Activated B cell treated with CpG ODN at 0.5 μM for 24 hours (primary cell): ENCODE measurements at regions not wholly inside any gene's neighbourhood (a gene's known extent, or its start where the extent isn't known, plus 50 kb on each side); places are given as distances from the start of the nearest gene placed in this dataset.

Experiments used
- ATAC-seq: fragments of 200-7000 bp; cut with Tn5 transposase; one replicate; pipeline ENCODE4 v1.10.0; 2021; ENCODE audit warnings: low read depth, mild to moderate bottlenecking, moderate library complexity
- CTCF ChIA-PET: fragments of 350-600 bp; sonication (Branson Sonifier 250); formaldehyde crosslinking; loops from one replicate; lab custom pipeline; 2021; ENCODE audit warnings: antibody characterized with exemption; lab: Charles Lee
- POLR2A ChIA-PET: fragments of 350-600 bp; sonication (Branson Sonifier 250); formaldehyde crosslinking; loops from one replicate; lab custom pipeline; 2021; ENCODE audit warnings: antibody characterized with exemption; lab: Charles Lee
- DNase-seq: peaks from one replicate; pipeline ENCODE4 v3.0.0; 2022
- H3K27ac Mint-ChIP-seq: one replicate; pipeline ENCODE4 v1.8.0; 2020; ENCODE audit warnings: mixed read lengths
- H3K27me3 Mint-ChIP-seq: one replicate; pipeline ENCODE4 v1.8.0; 2021; ENCODE audit warnings: mixed read lengths
- H3K36me3 Mint-ChIP-seq: one replicate; pipeline ENCODE4 v1.8.0; 2021; ENCODE audit warnings: low read depth, mixed read lengths
- H3K4me1 Mint-ChIP-seq: one replicate; pipeline ENCODE4 v1.8.0; 2021; ENCODE audit warnings: mixed read lengths
- H3K4me3 Mint-ChIP-seq: one replicate; pipeline ENCODE4 v1.8.0; 2020; ENCODE audit warnings: mild to moderate bottlenecking, mixed read lengths
- H3K9me3 Mint-ChIP-seq: one replicate; pipeline ENCODE4 v1.8.0; 2020; ENCODE audit warnings: mixed read lengths
- intact Hi-C: fragments of 100-400 bp; cut with micrococcal nuclease; formaldehyde crosslinking; loops from one replicate; pipeline ENCODE4 v1.15.1; 2024
- TF ChIP-seq, protein P1 (sequence below): fragments of 200-600 bp; IDR thresholded peaks from one replicate; pipeline ENCODE4 v1.8.0; 2022; ENCODE audit warnings: antibody characterized with exemption, mild to moderate bottlenecking

DNA sequence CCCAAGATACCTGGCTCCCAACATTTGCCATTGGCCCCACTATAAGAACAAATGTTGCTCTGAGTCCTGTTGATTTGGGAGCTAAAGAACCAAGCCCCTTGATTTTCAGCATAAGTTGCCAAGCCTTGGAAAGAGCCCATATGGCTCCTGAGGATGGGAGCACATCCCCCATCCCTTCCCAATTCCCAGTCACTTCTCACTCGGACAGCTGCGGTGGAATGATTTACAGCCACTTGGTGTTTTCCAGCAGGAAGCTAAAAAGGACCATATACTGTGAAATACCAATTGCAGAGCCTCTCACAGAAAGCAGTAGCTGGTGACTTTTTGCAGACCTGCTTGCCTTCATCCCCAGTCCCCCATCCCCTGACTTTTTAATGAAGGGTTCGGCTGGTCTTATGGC lies 524.6 kb downstream of the GRIN2A start:
- Mint-ChIP-seq H3K4me1 (no peaks in the 10 kb centered on the region), H3K4me3 (no peak overlapping the region), H3K27me3 (peaks cover 3% of the 10 kb centered on the region), H3K9me3 (no peaks in the 10 kb centered on the region), H3K36me3 (no peaks in the 10 kb centered on the region), H3K27ac (no peak overlapping the region)
- TF ChIP-seq, protein P1, sequence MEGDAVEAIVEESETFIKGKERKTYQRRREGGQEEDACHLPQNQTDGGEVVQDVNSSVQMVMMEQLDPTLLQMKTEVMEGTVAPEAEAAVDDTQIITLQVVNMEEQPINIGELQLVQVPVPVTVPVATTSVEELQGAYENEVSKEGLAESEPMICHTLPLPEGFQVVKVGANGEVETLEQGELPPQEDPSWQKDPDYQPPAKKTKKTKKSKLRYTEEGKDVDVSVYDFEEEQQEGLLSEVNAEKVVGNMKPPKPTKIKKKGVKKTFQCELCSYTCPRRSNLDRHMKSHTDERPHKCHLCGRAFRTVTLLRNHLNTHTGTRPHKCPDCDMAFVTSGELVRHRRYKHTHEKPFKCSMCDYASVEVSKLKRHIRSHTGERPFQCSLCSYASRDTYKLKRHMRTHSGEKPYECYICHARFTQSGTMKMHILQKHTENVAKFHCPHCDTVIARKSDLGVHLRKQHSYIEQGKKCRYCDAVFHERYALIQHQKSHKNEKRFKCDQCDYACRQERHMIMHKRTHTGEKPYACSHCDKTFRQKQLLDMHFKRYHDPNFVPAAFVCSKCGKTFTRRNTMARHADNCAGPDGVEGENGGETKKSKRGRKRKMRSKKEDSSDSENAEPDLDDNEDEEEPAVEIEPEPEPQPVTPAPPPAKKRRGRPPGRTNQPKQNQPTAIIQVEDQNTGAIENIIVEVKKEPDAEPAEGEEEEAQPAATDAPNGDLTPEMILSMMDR, result no peak
- ChIA-PET CTCF (no interaction called here), POLR2A (no interaction called here)
- no peak for DNase-seq
- intact Hi-C loops, result no loop called here
- ATAC-seq, result no peak

DNA sequence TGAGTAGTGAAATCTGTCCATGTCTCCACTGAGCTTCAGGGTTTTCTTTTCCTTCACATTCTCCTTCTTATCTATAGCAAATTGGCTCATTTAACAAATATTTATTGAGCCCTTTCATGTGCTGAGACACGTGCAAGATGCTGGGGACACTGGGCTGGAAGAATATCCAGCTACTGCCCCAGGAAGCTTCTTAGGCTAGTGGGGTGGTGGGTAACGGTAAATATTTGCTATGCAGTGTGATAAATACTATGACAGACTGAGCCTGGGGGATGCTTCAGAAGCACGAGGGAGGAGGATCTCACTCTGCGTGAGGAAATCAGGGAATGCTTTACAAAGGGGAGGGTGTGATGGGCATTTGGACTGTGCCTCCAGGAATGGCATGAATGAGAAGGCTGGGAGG lies 524.1 kb downstream of the GRIN2A start:
- Mint-ChIP-seq H3K27ac (no peak overlapping the region), H3K27me3 (peaks cover 3% of the 10 kb centered on the region), H3K9me3 (no peaks in the 10 kb centered on the region), H3K4me1 (no peaks in the 10 kb centered on the region), H3K4me3 (no peak overlapping the region), H3K36me3 (no peaks in the 10 kb centered on the region)
- intact Hi-C loops, result no loop called here
- TF ChIP-seq, protein P1, result no peak
- DNase-seq (no peak), ATAC-seq (no peak)
- ChIA-PET CTCF (no interaction called here), POLR2A (no interaction called here)

DNA sequence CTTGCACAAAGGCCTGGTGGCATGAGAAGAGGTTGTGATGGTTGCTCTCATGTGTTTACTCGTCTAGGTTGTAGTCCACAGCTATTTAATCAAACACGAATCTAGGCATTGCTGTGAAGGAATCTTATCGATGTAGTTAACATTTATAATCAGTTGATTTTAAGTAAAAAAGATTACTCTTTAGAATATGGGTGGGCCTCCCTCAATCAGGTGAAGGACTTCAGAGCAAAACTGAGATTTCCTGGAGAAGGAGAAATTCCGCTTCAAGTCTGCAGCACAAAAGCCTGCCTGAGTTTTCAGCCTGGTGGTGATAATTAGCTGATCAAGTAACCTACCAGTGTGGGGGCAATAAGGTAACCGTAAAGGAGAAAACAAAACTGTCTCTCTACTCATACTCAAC lies 523.6 kb downstream of the GRIN2A start:
- Mint-ChIP-seq H3K27ac (no peak overlapping the region), H3K36me3 (no peaks in the 10 kb centered on the region), H3K9me3 (no peaks in the 10 kb centered on the region), H3K4me1 (no peaks in the 10 kb centered on the region), H3K27me3 (peaks cover 3% of the 10 kb centered on the region), H3K4me3 (no peak overlapping the region)
- POLR2A ChIA-PET, result no interaction called here
- TF ChIP-seq, protein P1, result no peak
- DNase-seq (no peak), ATAC-seq (no peak)
- intact Hi-C loops, result no loop called here
- CTCF ChIA-PET, result no interaction called here

DNA sequence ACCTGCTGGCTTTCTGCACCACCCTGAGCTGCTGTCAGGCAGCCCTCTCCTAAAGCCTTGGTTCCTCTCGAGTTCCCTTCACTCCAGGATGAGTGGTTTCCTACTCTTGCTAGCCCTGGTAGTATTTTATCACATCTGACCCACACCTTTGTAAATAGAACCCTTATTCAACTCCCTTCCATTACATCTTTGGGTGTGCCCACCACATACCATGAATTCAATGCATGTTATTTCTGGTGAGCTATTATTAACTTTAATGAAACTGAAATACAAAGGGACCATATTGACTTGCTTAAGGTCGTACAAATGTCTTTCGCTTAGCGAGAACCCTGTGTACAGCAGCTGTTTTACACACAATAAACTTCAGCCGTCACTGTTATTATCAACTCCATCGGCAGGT lies 521.3 kb downstream of the GRIN2A start:
- no peak for DNase-seq
- H3K27me3 Mint-ChIP-seq, result peaks cover 3% of the 10 kb centered on the region
- TF ChIP-seq, protein P1, result no peak
- H3K27ac Mint-ChIP-seq, result no peak overlapping the region
- intact Hi-C loops, result no loop called here
- POLR2A ChIA-PET, result no interaction called here
- no peaks in the 10 kb centered on the region for H3K9me3 Mint-ChIP-seq
- no peak overlapping the region for H3K4me3 Mint-ChIP-seq
- CTCF ChIA-PET, result no interaction called here
- no peaks in the 10 kb centered on the region for H3K4me1 Mint-ChIP-seq
- no peaks in the 10 kb centered on the region for H3K36me3 Mint-ChIP-seq
- no peak for ATAC-seq

DNA sequence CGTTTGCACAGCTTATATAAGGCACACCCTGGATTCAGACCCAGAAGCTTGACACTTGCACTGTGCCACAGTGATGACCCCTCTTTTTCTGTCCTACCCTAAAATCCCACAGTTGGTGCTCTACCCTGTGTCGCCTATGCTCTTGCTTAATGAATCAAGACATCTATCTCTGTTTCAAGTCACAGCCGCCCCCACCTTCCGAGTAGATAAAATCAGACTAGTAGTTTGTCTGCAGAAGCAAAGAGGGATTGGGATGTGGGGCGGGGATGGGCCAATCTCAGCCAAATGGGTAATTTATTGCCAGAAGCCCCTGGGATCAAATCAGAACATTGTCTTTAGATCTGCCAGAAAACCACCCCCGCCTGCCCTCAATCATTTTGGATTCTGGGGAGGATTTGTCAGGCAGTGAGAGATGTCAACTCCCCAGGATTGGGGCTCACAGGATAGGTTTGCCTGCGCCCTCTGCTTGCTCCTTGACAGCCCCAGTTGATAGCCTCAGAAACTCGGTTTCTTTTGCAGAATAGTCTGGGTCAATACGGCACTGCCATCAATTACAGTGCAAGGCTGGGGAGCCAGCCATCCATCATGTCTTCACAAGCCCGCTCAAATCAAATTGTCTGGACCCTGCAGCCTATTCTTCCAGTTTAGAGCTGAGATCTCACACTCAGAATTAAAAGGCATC lies 520.8 kb downstream of the GRIN2A start:
- H3K9me3 Mint-ChIP-seq, result no peaks in the 10 kb centered on the region
- intact Hi-C loops, result no loop called here
- H3K36me3 Mint-ChIP-seq, result no peaks in the 10 kb centered on the region
- peaks cover 3% of the 10 kb centered on the region for H3K27me3 Mint-ChIP-seq
- no peak for ATAC-seq
- H3K27ac Mint-ChIP-seq, result no peak overlapping the region
- POLR2A ChIA-PET, result no interaction called here
- no peak for DNase-seq
- H3K4me3 Mint-ChIP-seq, result no peak overlapping the region
- TF ChIP-seq, protein P1, result no peak
- CTCF ChIA-PET, result no interaction called here
- H3K4me1 Mint-ChIP-seq, result no peaks in the 10 kb centered on the region
